OCI-LY7 (cell line): ENCODE measurements at regions not wholly inside any gene's neighbourhood (a gene's known extent, or its start where the extent isn't known, plus 50 kb on each side); places are given as distances from the start of the nearest gene placed in this dataset.

ENCODE experiments used
- EZH2phosphoT487 ChIP-seq: fragments of 200-600 bp; sonication (generic); IDR thresholded peaks from 2 replicates; pipeline ENCODE4 v1.6.1; 2018; ENCODE audit warnings: low read depth, borderline replicate concordance, mild to moderate bottlenecking, mixed run types, antibody characterized with exemption, low read length, moderate library complexity, mixed read lengths
- TF ChIP-seq, protein P1 (sequence below): fragments of 200-600 bp; sonication (generic); conservative IDR thresholded peaks from 2 replicates; pipeline ENCODE4 v1.5.1; 2014; ENCODE audit warnings: mild to moderate bottlenecking, antibody characterized with exemption, low read length, moderate library complexity, mixed read lengths

- TF ChIP-seq, protein P1, sequence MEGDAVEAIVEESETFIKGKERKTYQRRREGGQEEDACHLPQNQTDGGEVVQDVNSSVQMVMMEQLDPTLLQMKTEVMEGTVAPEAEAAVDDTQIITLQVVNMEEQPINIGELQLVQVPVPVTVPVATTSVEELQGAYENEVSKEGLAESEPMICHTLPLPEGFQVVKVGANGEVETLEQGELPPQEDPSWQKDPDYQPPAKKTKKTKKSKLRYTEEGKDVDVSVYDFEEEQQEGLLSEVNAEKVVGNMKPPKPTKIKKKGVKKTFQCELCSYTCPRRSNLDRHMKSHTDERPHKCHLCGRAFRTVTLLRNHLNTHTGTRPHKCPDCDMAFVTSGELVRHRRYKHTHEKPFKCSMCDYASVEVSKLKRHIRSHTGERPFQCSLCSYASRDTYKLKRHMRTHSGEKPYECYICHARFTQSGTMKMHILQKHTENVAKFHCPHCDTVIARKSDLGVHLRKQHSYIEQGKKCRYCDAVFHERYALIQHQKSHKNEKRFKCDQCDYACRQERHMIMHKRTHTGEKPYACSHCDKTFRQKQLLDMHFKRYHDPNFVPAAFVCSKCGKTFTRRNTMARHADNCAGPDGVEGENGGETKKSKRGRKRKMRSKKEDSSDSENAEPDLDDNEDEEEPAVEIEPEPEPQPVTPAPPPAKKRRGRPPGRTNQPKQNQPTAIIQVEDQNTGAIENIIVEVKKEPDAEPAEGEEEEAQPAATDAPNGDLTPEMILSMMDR = no peak
- no peak for TF ChIP-seq EZH2phosphoT487
Measured at GRCh38 chr7:50848203-50848602, 65.5 kb upstream of the GRB10 start.
